GM04504 (cell line): ENCODE measurements at regions not wholly inside any gene's neighbourhood (a gene's known extent, or its start where the extent isn't known, plus 50 kb on each side); places are given as distances from the start of the nearest gene placed in this dataset.
"Not testable (repeated sequence)": the region's sequence is repeated elsewhere in the genome, so short reads cannot be mapped to it uniquely, and the experiment has no call there.

Experiments used
- DNase-seq: peaks from one replicate; pipeline ENCODE4 v3.0.0-alpha.2; 2012; ENCODE audit warnings: low read depth

- peak; percentile 28 for DNase-seq
These were observed 60.8 kb upstream of the CCDC179 start for GRCh38 chr11:22920939-22921565.

- DNase-seq = no peak
These were observed 62.4 kb upstream of the CCDC179 start for GRCh38 chr11:22922672-22923071.

- DNase-seq = no peak
These were observed 63.3 kb upstream of the CCDC179 start for GRCh38 chr11:22923561-22923960.

GRCh38 chr11:22926341-22926740 is 66.1 kb upstream of the CCDC179 start:
- DNase-seq = no peak

- DNase-seq = no peak
These were observed 67.5 kb upstream of the CCDC179 start for GRCh38 chr11:22927793-22928192.

- DNase-seq = no peak
These were observed 68.1 kb upstream of the CCDC179 start for GRCh38 chr11:22928207-22928917.

- DNase-seq = no peak
These were observed 70.7 kb upstream of the CCDC179 start for GRCh38 chr11:22930816-22931594.

GRCh38 chr11:22938691-22939090 is 78.4 kb upstream of the CCDC179 start:
- DNase-seq = no peak

GRCh38 chr11:22941544-22941943 is 81.3 kb upstream of the CCDC179 start:
- DNase-seq = not testable (repeated sequence)

GRCh38 chr11:22957786-22958185 is 97.5 kb upstream of the CCDC179 start:
- no peak for DNase-seq

GRCh38 chr11:22974251-22974650 is 114.0 kb upstream of the CCDC179 start:
- no peak for DNase-seq

GRCh38 chr11:22976146-22976545 is 115.9 kb upstream of the CCDC179 start:
- peak; percentile 40 for DNase-seq

- no peak for DNase-seq
These were observed 122.6 kb upstream of the CCDC179 start for GRCh38 chr11:22982903-22983302.

- no peak for DNase-seq
These were observed 123.8 kb upstream of the CCDC179 start for GRCh38 chr11:22984045-22984444.

- no peak for DNase-seq
These were observed 129.1 kb upstream of the CCDC179 start for GRCh38 chr11:22989371-22989770.

- no peak for DNase-seq
These were observed 130.9 kb upstream of the CCDC179 start for GRCh38 chr11:22991196-22991595.

- no peak for DNase-seq
These were observed 146.5 kb upstream of the CCDC179 start for GRCh38 chr11:23006730-23007129.

GRCh38 chr11:23010790-23011335 is 150.6 kb upstream of the CCDC179 start:
- no peak for DNase-seq

- DNase-seq = no peak
These were observed 152.7 kb upstream of the CCDC179 start for GRCh38 chr11:23012930-23013329.

- no peak for DNase-seq
These were observed 153.2 kb upstream of the CCDC179 start for GRCh38 chr11:23013509-23013908.

- DNase-seq = peak; percentile 17
These were observed 161.1 kb upstream of the CCDC179 start for GRCh38 chr11:23021287-23021863.

- DNase-seq = no peak
These were observed 162.6 kb upstream of the CCDC179 start for GRCh38 chr11:23022854-23023253.
